ENCODE measurements at regions not wholly inside any gene's neighbourhood (a gene's known extent, or its start where the extent isn't known, plus 50 kb on each side); places are given as distances from the start of the nearest gene placed in this dataset.
"Not testable (repeated sequence)": the region's sequence is repeated elsewhere in the genome, so short reads cannot be mapped to it uniquely, and the experiment has no call there.

GRCh38 chrX:87901060-87901459 is 383.5 kb downstream of the KLHL4 start:
- H3K4me3 ChIP-seq (ENCODE audit: low read depth, low read length), result no peak overlapping the region
- DNase-seq (ENCODE audit: low read depth), result no peak
- TF ChIP-seq CTCF (conservative IDR thresholded peaks at IDR 0.05; ENCODE audit: low read depth, low read length), result no peak

GRCh38 chrX:87914726-87915125 is 397.1 kb downstream of the KLHL4 start:
- DNase-seq (ENCODE audit: low read depth), result no peak
- no peak overlapping the region for H3K4me3 ChIP-seq (ENCODE audit: low read depth, low read length)
- no peak for TF ChIP-seq CTCF (conservative IDR thresholded peaks at IDR 0.05; ENCODE audit: low read depth, low read length)

GRCh38 chrX:87924619-87925018 is 407.0 kb downstream of the KLHL4 start:
- DNase-seq (ENCODE audit: low read depth), result no peak
- H3K4me3 ChIP-seq (ENCODE audit: low read depth, low read length), result no peak overlapping the region
- TF ChIP-seq CTCF (conservative IDR thresholded peaks at IDR 0.05; ENCODE audit: low read depth, low read length), result no peak

GRCh38 chrX:87941841-87942240 is 424.2 kb downstream of the KLHL4 start:
- no peak for DNase-seq (ENCODE audit: low read depth)
- no peak for TF ChIP-seq CTCF (conservative IDR thresholded peaks at IDR 0.05; ENCODE audit: low read depth, low read length)
- H3K4me3 ChIP-seq (ENCODE audit: low read depth, low read length), result no peak overlapping the region

- DNase-seq (ENCODE audit: low read depth), result no peak
- H3K4me3 ChIP-seq (ENCODE audit: low read depth, low read length), result no peak overlapping the region
- TF ChIP-seq CTCF (conservative IDR thresholded peaks at IDR 0.05; ENCODE audit: low read depth, low read length), result no peak
Measured at GRCh38 chrX:87961471-87961870, 443.9 kb downstream of the KLHL4 start.

- no peak for DNase-seq (ENCODE audit: low read depth)
- no peak overlapping the region for H3K4me3 ChIP-seq (ENCODE audit: low read depth, low read length)
- TF ChIP-seq CTCF (conservative IDR thresholded peaks at IDR 0.05; ENCODE audit: low read depth, low read length), result no peak
Measured at GRCh38 chrX:87968118-87968517, 450.5 kb downstream of the KLHL4 start.

GRCh38 chrX:87972121-87972520 is 454.5 kb downstream of the KLHL4 start:
- not testable (repeated sequence) for H3K4me3 ChIP-seq (ENCODE audit: low read depth, low read length); DNase-seq (ENCODE audit: low read depth)

- H3K4me3 ChIP-seq (ENCODE audit: low read depth, low read length), result no peak overlapping the region
- DNase-seq (ENCODE audit: low read depth), result no peak
- no peak for TF ChIP-seq CTCF (conservative IDR thresholded peaks at IDR 0.05; ENCODE audit: low read depth, low read length)
Measured at GRCh38 chrX:87975365-87975764, 457.8 kb downstream of the KLHL4 start.

- not testable (repeated sequence) for DNase-seq (ENCODE audit: low read depth)
Measured at GRCh38 chrX:88007873-88008272, 490.3 kb downstream of the KLHL4 start.

More at GRCh38 chrX:88007873-88008272, 490.3 kb downstream of the KLHL4 start:
- not testable (repeated sequence) for H3K4me3 ChIP-seq (ENCODE audit: low read depth, low read length)
